Neural crest cell (in vitro differentiated cells): ENCODE measurements at regions not wholly inside any gene's neighbourhood (a gene's known extent, or its start where the extent isn't known, plus 50 kb on each side); places are given as distances from the start of the nearest gene placed in this dataset.
"Not testable (repeated sequence)": the region's sequence is repeated elsewhere in the genome, so short reads cannot be mapped to it uniquely, and the experiment has no call there.

Experiments used
- DNase-seq: peaks from one replicate; pipeline ENCODE4 v3.0.0; 2021; ENCODE audit warnings: low read depth, mixed read lengths, low spot score
- H3K27ac Mint-ChIP-seq: one replicate; pipeline ENCODE4 v1.8.0; 2021; ENCODE audit warnings: mild to moderate bottlenecking, mixed read lengths; ENCODE audit not compliant: unreplicated experiment
- H3K27me3 Mint-ChIP-seq: 2 replicates; pipeline ENCODE4 v1.8.0; 2021; ENCODE audit warnings: low read depth, mild to moderate bottlenecking, mixed read lengths
- H3K36me3 Mint-ChIP-seq: 2 replicates; pipeline ENCODE4 v1.8.0; 2021; ENCODE audit warnings: low read depth, mild to moderate bottlenecking, mixed read lengths
- H3K4me1 Mint-ChIP-seq: 2 replicates; pipeline ENCODE4 v1.8.0; 2021; ENCODE audit warnings: mixed read lengths
- H3K4me3 Mint-ChIP-seq: one replicate; pipeline ENCODE4 v1.8.0; 2021; ENCODE audit warnings: mild to moderate bottlenecking, mixed read lengths
- H3K9me3 Mint-ChIP-seq: 2 replicates; pipeline ENCODE4 v1.8.0; 2021; ENCODE audit warnings: mixed read lengths
- TF ChIP-seq, protein P1 (sequence below): fragments of 200-600 bp; sonication (generic); conservative IDR thresholded peaks from 2 replicates; pipeline ENCODE4 v1.5.0; 2021; ENCODE audit warnings: antibody characterized with exemption, mild to moderate bottlenecking

- Mint-ChIP-seq H3K27me3 (no peaks in the 10 kb centered on the region), H3K36me3 (peaks cover 7% of the 10 kb centered on the region), H3K4me3 (no peak overlapping the region), H3K27ac (no peak overlapping the region), H3K9me3 (peaks cover 11% of the 10 kb centered on the region), H3K4me1 (no peaks in the 10 kb centered on the region)
- no peak for DNase-seq
- TF ChIP-seq, protein P1, sequence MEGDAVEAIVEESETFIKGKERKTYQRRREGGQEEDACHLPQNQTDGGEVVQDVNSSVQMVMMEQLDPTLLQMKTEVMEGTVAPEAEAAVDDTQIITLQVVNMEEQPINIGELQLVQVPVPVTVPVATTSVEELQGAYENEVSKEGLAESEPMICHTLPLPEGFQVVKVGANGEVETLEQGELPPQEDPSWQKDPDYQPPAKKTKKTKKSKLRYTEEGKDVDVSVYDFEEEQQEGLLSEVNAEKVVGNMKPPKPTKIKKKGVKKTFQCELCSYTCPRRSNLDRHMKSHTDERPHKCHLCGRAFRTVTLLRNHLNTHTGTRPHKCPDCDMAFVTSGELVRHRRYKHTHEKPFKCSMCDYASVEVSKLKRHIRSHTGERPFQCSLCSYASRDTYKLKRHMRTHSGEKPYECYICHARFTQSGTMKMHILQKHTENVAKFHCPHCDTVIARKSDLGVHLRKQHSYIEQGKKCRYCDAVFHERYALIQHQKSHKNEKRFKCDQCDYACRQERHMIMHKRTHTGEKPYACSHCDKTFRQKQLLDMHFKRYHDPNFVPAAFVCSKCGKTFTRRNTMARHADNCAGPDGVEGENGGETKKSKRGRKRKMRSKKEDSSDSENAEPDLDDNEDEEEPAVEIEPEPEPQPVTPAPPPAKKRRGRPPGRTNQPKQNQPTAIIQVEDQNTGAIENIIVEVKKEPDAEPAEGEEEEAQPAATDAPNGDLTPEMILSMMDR = no peak
Observed at GRCh38 chr13:63287926-63288325, 1872.3 kb upstream of the PCDH20 start.

DNA sequence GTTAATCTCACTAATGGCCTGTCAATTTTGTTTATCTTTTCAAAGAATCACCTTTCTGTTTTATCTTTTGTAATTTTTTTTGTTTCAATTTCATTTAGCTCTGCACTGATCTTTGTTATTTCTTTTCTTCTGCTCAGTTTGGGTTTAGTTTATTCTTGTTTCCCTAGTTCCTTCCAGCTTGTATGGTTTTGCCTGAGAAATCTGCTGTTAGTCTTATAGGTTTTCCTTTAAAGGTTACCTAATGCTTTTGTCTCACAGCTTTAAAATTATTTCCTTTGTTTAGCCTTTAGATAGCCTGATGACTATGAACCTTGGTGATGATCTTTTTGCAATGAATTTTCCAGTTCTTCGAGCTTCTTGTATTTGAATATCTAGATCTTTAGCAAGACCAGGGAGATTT is 1869.8 kb upstream of the PCDH20 start:
- H3K4me1 Mint-ChIP-seq = no peaks in the 10 kb centered on the region
- H3K9me3 Mint-ChIP-seq = peaks cover 15% of the 10 kb centered on the region
- H3K27me3 Mint-ChIP-seq = no peaks in the 10 kb centered on the region
- H3K36me3 Mint-ChIP-seq = peaks cover 12% of the 10 kb centered on the region
- H3K4me3 Mint-ChIP-seq = no peak overlapping the region
- no peak for DNase-seq
- TF ChIP-seq, protein P1 = no peak
- H3K27ac Mint-ChIP-seq = no peak overlapping the region

- H3K4me3 Mint-ChIP-seq = no peak overlapping the region
- H3K27me3 Mint-ChIP-seq = no peaks in the 10 kb centered on the region
- TF ChIP-seq, protein P1 = no peak
- DNase-seq = no peak
- no peaks in the 10 kb centered on the region for H3K4me1 Mint-ChIP-seq
- H3K36me3 Mint-ChIP-seq = peaks cover 9% of the 10 kb centered on the region
- H3K27ac Mint-ChIP-seq = no peak overlapping the region
- peaks cover 11% of the 10 kb centered on the region for H3K9me3 Mint-ChIP-seq
Observed at GRCh38 chr13:63279136-63279535, 1863.5 kb upstream of the PCDH20 start.

GRCh38 chr13:63274772-63275171 is 1859.1 kb upstream of the PCDH20 start:
- H3K27me3 Mint-ChIP-seq = no peaks in the 10 kb centered on the region
- H3K9me3 Mint-ChIP-seq = peaks cover 3% of the 10 kb centered on the region
- TF ChIP-seq, protein P1 = no peak
- no peaks in the 10 kb centered on the region for H3K4me1 Mint-ChIP-seq
- no peak for DNase-seq
- H3K27ac Mint-ChIP-seq = no peak overlapping the region
- H3K4me3 Mint-ChIP-seq = no peak overlapping the region
- H3K36me3 Mint-ChIP-seq = no peaks in the 10 kb centered on the region

DNA sequence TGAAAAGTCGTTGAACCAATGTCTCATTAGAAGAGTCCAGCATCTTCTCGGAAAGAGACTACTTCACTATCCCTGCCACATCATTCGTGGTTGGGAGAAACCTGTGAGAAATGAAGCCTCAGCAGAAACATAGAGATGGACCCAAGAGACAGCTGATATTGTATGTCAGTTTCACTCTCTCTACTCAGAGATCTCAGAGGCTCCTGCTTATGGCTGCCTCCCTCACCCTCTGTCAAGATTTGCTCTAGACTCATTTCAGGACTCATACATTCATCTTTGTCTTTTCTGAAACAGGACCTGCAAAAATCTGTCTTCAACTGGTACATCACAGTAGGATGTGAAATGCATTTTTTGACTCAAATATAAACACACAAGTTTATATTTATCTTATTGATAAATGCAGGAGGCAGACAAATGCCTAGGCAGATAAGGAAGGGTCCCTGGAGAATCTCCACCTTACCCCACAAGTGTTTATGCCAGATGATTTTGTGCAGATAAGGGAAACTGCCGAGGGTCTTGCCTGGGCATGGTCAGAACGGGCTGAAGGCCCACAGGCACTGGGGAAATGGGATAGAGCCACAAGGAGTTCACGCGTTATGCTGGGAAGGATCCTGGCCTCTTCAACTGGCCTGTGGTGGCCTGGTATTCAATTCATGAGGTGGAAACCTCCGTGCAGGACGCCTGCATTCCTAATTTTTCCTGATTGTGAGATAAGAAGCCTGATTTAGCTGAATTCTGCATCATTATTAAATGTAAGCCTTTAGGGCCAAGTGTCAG is 1834.0 kb upstream of the PCDH20 start:
- no peak for DNase-seq
- TF ChIP-seq, protein P1 = no peak
- H3K27me3 Mint-ChIP-seq = no peaks in the 10 kb centered on the region
- H3K4me3 Mint-ChIP-seq = no peak overlapping the region
- no peak overlapping the region for H3K27ac Mint-ChIP-seq
- H3K9me3 Mint-ChIP-seq = peaks cover 3% of the 10 kb centered on the region
- no peaks in the 10 kb centered on the region for H3K4me1 Mint-ChIP-seq
- no peaks in the 10 kb centered on the region for H3K36me3 Mint-ChIP-seq

DNA sequence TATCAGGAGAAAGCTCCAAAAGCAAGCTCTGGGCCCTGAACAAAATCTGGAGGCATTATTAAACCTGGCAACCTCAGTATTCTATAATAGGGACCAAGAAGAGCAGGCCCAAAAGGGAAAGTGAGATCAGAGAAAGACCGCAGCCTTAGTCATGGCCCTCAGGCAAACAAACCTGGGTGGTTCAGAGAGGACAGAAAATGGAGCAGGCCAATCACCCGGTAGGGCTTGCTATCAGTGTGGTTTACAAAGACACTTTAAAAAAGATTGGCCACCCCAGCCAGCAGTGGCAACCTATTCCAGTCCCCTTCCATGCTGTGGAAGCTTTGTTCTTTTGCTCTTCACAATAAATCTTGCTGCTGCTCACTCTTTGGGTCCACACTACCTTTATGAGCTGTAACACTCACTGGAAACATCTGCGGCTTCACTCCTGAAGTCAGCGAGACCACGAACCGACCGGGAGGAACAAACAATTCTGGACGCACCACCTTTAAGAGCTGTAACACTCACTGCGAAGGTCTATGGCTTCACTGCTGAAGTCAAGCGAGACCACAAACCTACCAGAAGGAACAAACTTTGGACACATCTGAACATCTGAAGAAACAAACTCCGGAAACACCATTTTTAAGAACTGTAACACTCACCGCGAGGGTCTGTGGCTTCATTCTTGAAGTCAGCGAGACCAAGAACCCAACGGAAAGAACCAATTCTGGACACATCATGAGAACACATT is 1821.2 kb upstream of the PCDH20 start:
- not testable (repeated sequence) for H3K9me3 Mint-ChIP-seq, H3K4me3 Mint-ChIP-seq, H3K36me3 Mint-ChIP-seq, H3K27ac Mint-ChIP-seq, DNase-seq, H3K27me3 Mint-ChIP-seq, H3K4me1 Mint-ChIP-seq

- not testable (repeated sequence) for H3K9me3 Mint-ChIP-seq, DNase-seq, H3K36me3 Mint-ChIP-seq, H3K4me1 Mint-ChIP-seq, H3K27ac Mint-ChIP-seq, H3K27me3 Mint-ChIP-seq, H3K4me3 Mint-ChIP-seq
Observed at GRCh38 chr13:63218596-63218995, 1802.9 kb upstream of the PCDH20 start.
